ENCODE measurements at regions not wholly inside any gene's neighbourhood (a gene's known extent, or its start where the extent isn't known, plus 50 kb on each side); places are given as distances from the start of the nearest gene placed in this dataset.

GRCh38 chrX:124475358-124475757, 129.0 kb downstream of the SH2D1A start:
- H3F3A ChIP-seq (ENCODE audit: insufficient read depth), result no peaks in the 10 kb centered on the region
- H4K20me1 ChIP-seq (ENCODE audit: insufficient read depth), result no peaks in the 10 kb centered on the region
- no peak overlapping the region for H3K4me2 ChIP-seq (ENCODE audit: unreplicated experiment)
- H3K79me2 ChIP-seq (ENCODE audit: insufficient read depth), result no peaks in the 10 kb centered on the region
- H3K27me3 ChIP-seq (replicated peaks; ENCODE audit: insufficient read depth), result no peaks in the 10 kb centered on the region
- no peak overlapping the region for H2AFZ ChIP-seq
- WGBS, 2 experiments (ENCODE audit: low coverage in 1 of 2, low lambda C conversion rate in 2 of 2, missing lambda C conversion rate in 2 of 2), result 12 to 23% methylated on average over 2 of the region's 2 CpGs
- H3K9me2 ChIP-seq (ENCODE audit: insufficient read depth), result no peaks in the 10 kb centered on the region
- no peaks in the 10 kb centered on the region for H3K4me1 ChIP-seq (ENCODE audit: insufficient read depth)
- in situ Hi-C loops (cut with MboI), result no loop called here
- no peaks in the 10 kb centered on the region for H3K36me3 ChIP-seq (ENCODE audit: low read depth)
- DNase-seq, result no peak
- H3K27ac ChIP-seq, result no peak overlapping the region
- H3K9me3 ChIP-seq (ENCODE audit: low read depth), result no peaks in the 10 kb centered on the region
- no peak overlapping the region for H3K9ac ChIP-seq
- H3K4me3 ChIP-seq, result no peak overlapping the region
- TF ChIP-seq EZH2 (IDR thresholded peaks at IDR 0.05; ENCODE audit: insufficient read depth, poor library complexity, severe bottlenecking), result no peak
- TF ChIP-seq EZH2phosphoT487 (IDR thresholded peaks at IDR 0.05; ENCODE audit: insufficient read depth, low read depth), result no peak

- Histone ChIP-seq H3K36me3 (ENCODE audit: low read depth) (no peaks in the 10 kb centered on the region), H2AFZ (no peak overlapping the region), H3F3A (ENCODE audit: insufficient read depth) (no peaks in the 10 kb centered on the region), H3K9me2 (ENCODE audit: insufficient read depth) (no peaks in the 10 kb centered on the region), H3K79me2 (ENCODE audit: insufficient read depth) (no peaks in the 10 kb centered on the region), H4K20me1 (ENCODE audit: insufficient read depth) (no peaks in the 10 kb centered on the region), H3K4me3 (no peak overlapping the region), H3K27me3 (replicated peaks; ENCODE audit: insufficient read depth) (no peaks in the 10 kb centered on the region), H3K9me3 (ENCODE audit: low read depth) (no peaks in the 10 kb centered on the region), H3K4me1 (ENCODE audit: insufficient read depth) (no peaks in the 10 kb centered on the region), H3K27ac (no peak overlapping the region), H3K4me2 (ENCODE audit: unreplicated experiment) (no peak overlapping the region), H3K9ac (no peak overlapping the region)
- WGBS, 2 experiments (ENCODE audit: low coverage in 1 of 2, low lambda C conversion rate in 2 of 2, missing lambda C conversion rate in 2 of 2), result 46 to 66% methylated on average over 2 of the region's 2 CpGs
- TF ChIP-seq EZH2phosphoT487 (IDR thresholded peaks at IDR 0.05; ENCODE audit: insufficient read depth, low read depth) (no peak), EZH2 (IDR thresholded peaks at IDR 0.05; ENCODE audit: insufficient read depth, poor library complexity, severe bottlenecking) (no peak)
- in situ Hi-C loops (cut with MboI), result no loop called here
- no peak for DNase-seq
These were observed 130.2 kb downstream of the SH2D1A start for GRCh38 chrX:124476562-124476961.

DNA sequence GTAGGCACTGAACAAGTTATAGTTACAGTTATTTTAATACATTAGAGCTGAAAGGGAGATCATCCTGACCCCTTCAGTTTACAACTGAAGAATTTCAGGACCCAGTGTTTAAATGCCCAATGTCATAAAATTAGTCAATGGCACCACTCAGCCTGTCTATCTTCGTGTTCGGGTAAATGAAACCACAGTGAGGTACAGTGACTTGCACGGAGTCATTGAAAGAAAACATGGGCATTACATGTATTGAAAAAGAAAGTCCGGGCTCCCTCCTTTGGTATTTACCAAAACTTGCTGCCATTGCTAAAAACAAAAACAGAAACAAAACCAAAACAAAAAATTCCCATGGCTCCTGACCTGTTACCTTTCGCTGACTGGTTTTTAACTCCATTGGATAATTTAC, 131.7 kb downstream of the SH2D1A start:
- H4K20me1 ChIP-seq (ENCODE audit: insufficient read depth), result no peaks in the 10 kb centered on the region
- in situ Hi-C loops (cut with MboI), result no loop called here
- no peaks in the 10 kb centered on the region for H3K9me3 ChIP-seq (ENCODE audit: low read depth)
- no peaks in the 10 kb centered on the region for H3K79me2 ChIP-seq (ENCODE audit: insufficient read depth)
- no peak overlapping the region for H3K27ac ChIP-seq
- H3F3A ChIP-seq (ENCODE audit: insufficient read depth), result no peaks in the 10 kb centered on the region
- TF ChIP-seq EZH2 (IDR thresholded peaks at IDR 0.05; ENCODE audit: insufficient read depth, poor library complexity, severe bottlenecking) (no peak), EZH2phosphoT487 (IDR thresholded peaks at IDR 0.05; ENCODE audit: insufficient read depth, low read depth) (no peak)
- no peaks in the 10 kb centered on the region for H3K27me3 ChIP-seq (replicated peaks; ENCODE audit: insufficient read depth)
- H3K9ac ChIP-seq, result no peak overlapping the region
- WGBS, 2 experiments (ENCODE audit: low coverage in 1 of 2, low lambda C conversion rate in 2 of 2, missing lambda C conversion rate in 2 of 2), result 65% methylated on average over 5 of the region's 5 CpGs
- H3K4me2 ChIP-seq (ENCODE audit: unreplicated experiment), result no peak overlapping the region
- H3K4me1 ChIP-seq (ENCODE audit: insufficient read depth), result no peaks in the 10 kb centered on the region
- DNase-seq, result no peak
- no peak overlapping the region for H3K4me3 ChIP-seq
- H3K36me3 ChIP-seq (ENCODE audit: low read depth), result no peaks in the 10 kb centered on the region
- H3K9me2 ChIP-seq (ENCODE audit: insufficient read depth), result no peaks in the 10 kb centered on the region
- no peak overlapping the region for H2AFZ ChIP-seq

DNA sequence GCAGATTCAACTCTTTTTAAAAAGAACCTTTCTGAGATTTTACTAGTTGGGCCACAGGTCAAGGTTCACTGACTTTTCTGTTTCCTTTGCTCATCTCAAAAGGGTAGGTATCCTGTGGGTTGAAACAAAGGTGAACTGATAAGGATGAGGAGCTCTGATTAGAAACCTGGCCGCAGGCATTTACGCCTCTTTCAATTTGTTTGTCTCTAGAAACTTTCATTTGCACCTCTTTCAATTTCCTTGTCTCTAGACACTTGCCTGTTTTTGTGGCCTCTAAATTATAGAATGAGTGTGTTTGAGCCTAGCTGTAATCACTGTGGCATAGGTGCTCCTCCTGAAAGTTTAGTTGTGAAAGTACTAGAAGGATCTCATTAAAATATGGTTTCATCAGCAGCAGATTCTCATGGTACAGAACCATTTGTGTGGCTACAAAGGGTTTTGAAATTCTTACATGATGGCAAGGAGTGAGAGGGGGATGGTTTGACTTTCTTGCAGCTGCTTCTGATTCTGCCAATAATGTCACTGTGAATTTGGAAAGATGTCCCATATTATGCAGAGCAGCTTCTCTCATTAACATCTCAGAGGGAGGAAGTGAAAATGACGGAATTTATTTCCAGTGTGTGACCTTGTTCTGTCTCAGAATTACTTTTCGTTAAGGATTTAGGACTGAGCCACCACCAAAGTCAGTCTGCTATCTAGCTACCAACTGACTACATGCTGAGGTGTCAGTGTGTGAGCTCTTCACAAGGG, 142.2 kb downstream of the SH2D1A start:
- in situ Hi-C loops (cut with MboI), result no loop called here
- no peak for DNase-seq
- no peak overlapping the region for H3K4me3 ChIP-seq
- no peaks in the 10 kb centered on the region for H4K20me1 ChIP-seq (ENCODE audit: insufficient read depth)
- H3K9me3 ChIP-seq (ENCODE audit: low read depth), result no peaks in the 10 kb centered on the region
- no peaks in the 10 kb centered on the region for H3K27me3 ChIP-seq (replicated peaks; ENCODE audit: insufficient read depth)
- 34 to 36% methylated on average over 4 of the region's 4 CpGs for WGBS, 2 experiments (ENCODE audit: low coverage in 1 of 2, low lambda C conversion rate in 2 of 2, missing lambda C conversion rate in 2 of 2)
- H3F3A ChIP-seq (ENCODE audit: insufficient read depth), result no peaks in the 10 kb centered on the region
- H3K36me3 ChIP-seq (ENCODE audit: low read depth), result no peaks in the 10 kb centered on the region
- no peaks in the 10 kb centered on the region for H3K79me2 ChIP-seq (ENCODE audit: insufficient read depth)
- no peak for TF ChIP-seq EZH2phosphoT487 (IDR thresholded peaks at IDR 0.05; ENCODE audit: insufficient read depth, low read depth)
- TF ChIP-seq EZH2 (IDR thresholded peaks at IDR 0.05; ENCODE audit: insufficient read depth, poor library complexity, severe bottlenecking), result no peak
- no peaks in the 10 kb centered on the region for H3K4me1 ChIP-seq (ENCODE audit: insufficient read depth)
- H2AFZ ChIP-seq, result no peak overlapping the region
- H3K27ac ChIP-seq, result no peak overlapping the region
- no peaks in the 10 kb centered on the region for H3K9me2 ChIP-seq (ENCODE audit: insufficient read depth)
- no peak overlapping the region for H3K9ac ChIP-seq
- no peak overlapping the region for H3K4me2 ChIP-seq (ENCODE audit: unreplicated experiment)

DNA sequence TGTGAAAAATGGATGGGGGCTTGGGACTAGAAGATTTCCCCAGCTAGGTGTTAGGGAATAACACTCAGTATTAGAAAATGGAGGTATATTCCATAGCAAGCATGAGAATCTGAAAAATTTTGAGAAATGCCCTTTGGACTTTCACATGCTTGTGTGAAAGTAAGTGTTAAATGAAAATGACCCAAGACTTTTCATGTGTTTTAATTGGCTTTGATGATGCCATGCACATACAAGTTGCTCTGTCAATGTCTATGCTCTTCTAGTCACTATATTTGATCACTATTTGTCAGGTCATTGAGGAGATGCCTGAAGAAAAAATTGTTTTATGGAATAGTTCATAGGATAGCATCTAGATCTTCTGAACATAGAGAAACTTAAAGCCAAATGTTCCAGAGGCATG, 147.6 kb downstream of the SH2D1A start:
- Histone ChIP-seq H3K79me2 (ENCODE audit: insufficient read depth) (no peaks in the 10 kb centered on the region), H3K9ac (no peak overlapping the region), H2AFZ (no peak overlapping the region), H3K36me3 (ENCODE audit: low read depth) (no peaks in the 10 kb centered on the region), H3F3A (ENCODE audit: insufficient read depth) (no peaks in the 10 kb centered on the region), H3K9me3 (ENCODE audit: low read depth) (no peaks in the 10 kb centered on the region), H3K27ac (no peak overlapping the region), H4K20me1 (ENCODE audit: insufficient read depth) (no peaks in the 10 kb centered on the region), H3K4me1 (ENCODE audit: insufficient read depth) (no peaks in the 10 kb centered on the region), H3K4me3 (no peak overlapping the region), H3K27me3 (replicated peaks; ENCODE audit: insufficient read depth) (no peaks in the 10 kb centered on the region), H3K9me2 (ENCODE audit: insufficient read depth) (no peaks in the 10 kb centered on the region), H3K4me2 (ENCODE audit: unreplicated experiment) (no peak overlapping the region)
- DNase-seq, result no peak
- no peak for TF ChIP-seq EZH2phosphoT487 (IDR thresholded peaks at IDR 0.05; ENCODE audit: insufficient read depth, low read depth)
- no peak for TF ChIP-seq EZH2 (IDR thresholded peaks at IDR 0.05; ENCODE audit: insufficient read depth, poor library complexity, severe bottlenecking)
- in situ Hi-C loops (cut with MboI), result no loop called here

Data from GM23248 (cell line).